ENCODE measurements at regions not wholly inside any gene's neighbourhood (a gene's known extent, or its start where the extent isn't known, plus 50 kb on each side); places are given as distances from the start of the nearest gene placed in this dataset.

GRCh38 chrX:1138476-1139184 lies 73.8 kb downstream of the CRLF2 start:
- TF ChIP-seq POLR2A (IDR thresholded peaks at IDR 0.05) (no peak), POLR2AphosphoS5 (IDR thresholded peaks at IDR 0.05) (no peak), CTCF (IDR thresholded peaks at IDR 0.05 in 8 of 11, conservative IDR thresholded peaks at IDR 0.05 in 3 of 11) (no peak)
